Upper lobe of left lung (tissue), 4 donors: ENCODE measurements at regions not wholly inside any gene's neighbourhood (a gene's known extent, or its start where the extent isn't known, plus 50 kb on each side); places are given as distances from the start of the nearest gene placed in this dataset.

Experiments
- EP300 ChIP-seq, 4 donors: sonication (generic); formaldehyde crosslinking; IDR thresholded peaks; one replicate each; pipeline ENCODE4 v1.5.1; 2017; ENCODE audit warnings: antibody characterized with exemption in 4 of 4, control low read depth in 2 of 4
- POLR2A ChIP-seq, 4 donors: fragments of 450-650 bp; IDR thresholded peaks; one replicate each; pipeline ENCODE4 v1.5.1; 2016 to 2017; ENCODE audit warnings: antibody characterized with exemption in 4 of 4, mild to moderate bottlenecking in 2 of 4
- TF ChIP-seq, protein P1 (sequence below), 6 experiments: fragments of 450-650 bp in 4 of 6; fragments of 200-600 bp in 2 of 6; sonication (generic) in 2 of 6; IDR thresholded peaks; one replicate each; pipeline ENCODE4 v1.5.1; 2016 to 2019; ENCODE audit warnings: antibody characterized with exemption in 6 of 6

DNA sequence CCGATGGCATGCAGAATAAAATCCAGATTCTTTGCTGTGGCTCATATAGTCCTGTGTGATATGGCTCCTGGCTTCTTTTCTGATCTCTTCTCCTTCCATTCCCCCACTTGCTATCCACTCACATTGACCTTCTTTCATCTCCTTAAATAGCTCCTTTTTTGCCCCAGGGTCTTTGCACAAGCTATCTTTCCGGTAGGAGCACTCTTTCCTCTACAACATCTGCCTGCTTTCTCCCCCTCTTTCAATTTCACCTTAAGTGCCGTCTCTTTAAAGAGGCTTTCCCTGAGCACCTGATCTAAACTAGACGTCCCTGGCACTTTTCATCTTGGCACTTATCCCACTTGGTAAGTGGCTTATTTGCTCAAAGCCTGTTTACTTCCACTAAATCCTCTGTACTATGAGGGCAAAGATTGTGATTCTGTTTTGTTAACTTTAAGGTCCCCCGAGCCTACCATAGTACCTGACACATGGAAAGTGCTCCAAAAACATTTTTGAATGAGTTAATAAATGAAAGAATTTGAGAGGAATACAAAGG lies 323.3 kb upstream of the TLE3 start:
- TF ChIP-seq, protein P1, sequence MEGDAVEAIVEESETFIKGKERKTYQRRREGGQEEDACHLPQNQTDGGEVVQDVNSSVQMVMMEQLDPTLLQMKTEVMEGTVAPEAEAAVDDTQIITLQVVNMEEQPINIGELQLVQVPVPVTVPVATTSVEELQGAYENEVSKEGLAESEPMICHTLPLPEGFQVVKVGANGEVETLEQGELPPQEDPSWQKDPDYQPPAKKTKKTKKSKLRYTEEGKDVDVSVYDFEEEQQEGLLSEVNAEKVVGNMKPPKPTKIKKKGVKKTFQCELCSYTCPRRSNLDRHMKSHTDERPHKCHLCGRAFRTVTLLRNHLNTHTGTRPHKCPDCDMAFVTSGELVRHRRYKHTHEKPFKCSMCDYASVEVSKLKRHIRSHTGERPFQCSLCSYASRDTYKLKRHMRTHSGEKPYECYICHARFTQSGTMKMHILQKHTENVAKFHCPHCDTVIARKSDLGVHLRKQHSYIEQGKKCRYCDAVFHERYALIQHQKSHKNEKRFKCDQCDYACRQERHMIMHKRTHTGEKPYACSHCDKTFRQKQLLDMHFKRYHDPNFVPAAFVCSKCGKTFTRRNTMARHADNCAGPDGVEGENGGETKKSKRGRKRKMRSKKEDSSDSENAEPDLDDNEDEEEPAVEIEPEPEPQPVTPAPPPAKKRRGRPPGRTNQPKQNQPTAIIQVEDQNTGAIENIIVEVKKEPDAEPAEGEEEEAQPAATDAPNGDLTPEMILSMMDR (IDR thresholded peaks at IDR 0.05): no peak
- TF ChIP-seq POLR2A (IDR thresholded peaks at IDR 0.05) (no peak), EP300 (IDR thresholded peaks at IDR 0.05) (no peak)
